Neuronal stem cell (in vitro differentiated cells): ENCODE measurements at regions not wholly inside any gene's neighbourhood (a gene's known extent, or its start where the extent isn't known, plus 50 kb on each side); places are given as distances from the start of the nearest gene placed in this dataset.
"Not testable (repeated sequence)": the region's sequence is repeated elsewhere in the genome, so short reads cannot be mapped to it uniquely, and the experiment has no call there.

Experiments used
- DNase-seq: peaks from one replicate; pipeline ENCODE4 v3.0.0-alpha.2; 2013; ENCODE audit warnings: low spot score
- H2AFZ ChIP-seq: one replicate; pipeline ENCODE4 v1.6.1; 2013; ENCODE audit warnings: mild to moderate bottlenecking, low read length, inconsistent platforms
- H2AK5ac ChIP-seq: 2 replicates; pipeline ENCODE4 v1.6.1; 2013; ENCODE audit warnings: low read depth, mild to moderate bottlenecking, inconsistent platforms, low read length, moderate library complexity, mixed read lengths
- H2BK120ac ChIP-seq: 2 replicates; pipeline ENCODE4 v1.6.1; 2013; ENCODE audit warnings: low read depth, mild to moderate bottlenecking, inconsistent platforms, low read length, moderate library complexity, mixed read lengths
- H2BK12ac ChIP-seq: one replicate; pipeline ENCODE4 v1.6.1; 2013; ENCODE audit warnings: low read length, inconsistent platforms
- H2BK15ac ChIP-seq: 2 replicates; pipeline ENCODE4 v1.6.1; 2013; ENCODE audit warnings: mild to moderate bottlenecking, low read length, inconsistent platforms, mixed read lengths
- H2BK5ac ChIP-seq: one replicate; pipeline ENCODE4 v1.6.1; 2013; ENCODE audit warnings: inconsistent platforms, mild to moderate bottlenecking, low read length, moderate library complexity
- H3K14ac ChIP-seq: one replicate; pipeline ENCODE4 v1.6.1; 2013; ENCODE audit warnings: low read length, inconsistent platforms
- H3K18ac ChIP-seq: 2 replicates; pipeline ENCODE4 v1.6.1; 2013; ENCODE audit warnings: low read length, inconsistent platforms
- H3K23ac ChIP-seq: 2 replicates; pipeline ENCODE4 v1.6.1; 2013; ENCODE audit warnings: low read depth, mild to moderate bottlenecking, mixed read lengths, low read length, inconsistent platforms; ENCODE audit not compliant: poor library complexity
- H3K27ac ChIP-seq: replicated peaks from 3 replicates; pipeline ENCODE4 v1.5.1; 2013; ENCODE audit warnings: low read length, inconsistent platforms
- H3K27me3 ChIP-seq, 3 experiments: 2 replicates each; pipeline ENCODE4 v1.6.1; 2013; ENCODE audit warnings: low read length in 3 of 3, mild to moderate bottlenecking in 2 of 3, inconsistent platforms in 1 of 3, low read depth in 1 of 3, mixed read lengths in 1 of 3, moderate library complexity in 1 of 3; ENCODE audit not compliant: control insufficient read depth in 3 of 3, insufficient read depth in 3 of 3
- H3K36me3 ChIP-seq, 2 donors: replicated peaks in 1 of 2; 2 replicates each; pipeline ENCODE4 v1.6.1; 2013; ENCODE audit warnings: low read length in 2 of 2; ENCODE audit not compliant: control insufficient read depth in 2 of 2, insufficient read depth in 2 of 2
- H3K4ac ChIP-seq: 2 replicates; pipeline ENCODE4 v1.6.1; 2013; ENCODE audit warnings: inconsistent platforms, mild to moderate bottlenecking, low read length, moderate library complexity
- H3K4me1 ChIP-seq, 2 donors: 1 replicate in 1 of 2; 2 replicates in 1 of 2; pipeline ENCODE4 v1.6.1; 2013; ENCODE audit warnings: low read length in 2 of 2, low read depth in 1 of 2; ENCODE audit not compliant: control insufficient read depth in 2 of 2, insufficient read depth in 1 of 2
- H3K4me2 ChIP-seq: one replicate; pipeline ENCODE4 v1.6.1; 2013; ENCODE audit warnings: mild to moderate bottlenecking, low read length, inconsistent platforms; ENCODE audit not compliant: insufficient read depth, poor library complexity, severe bottlenecking
- H3K4me3 ChIP-seq, 2 donors: 2 replicates each; pipeline ENCODE4 v1.5.1; 2013; ENCODE audit warnings: low read length in 2 of 2, mild to moderate bottlenecking in 2 of 2, inconsistent platforms in 1 of 2, moderate library complexity in 1 of 2
- H3K79me1 ChIP-seq: one replicate; pipeline ENCODE4 v1.6.1; 2013; ENCODE audit warnings: low read depth, mild to moderate bottlenecking, inconsistent platforms, low read length, moderate library complexity
- H3K9ac ChIP-seq: one replicate; pipeline ENCODE4 v1.6.1; 2013; ENCODE audit warnings: mild to moderate bottlenecking, low read depth, low read length, inconsistent platforms; ENCODE audit not compliant: poor library complexity
- H3K9me3 ChIP-seq, 2 donors: replicated peaks in 1 of 2; 2 replicates each; pipeline versions ENCODE3 to v1.6.1; 2013; ENCODE audit warnings: low read length in 2 of 2, mild to moderate bottlenecking in 2 of 2, inconsistent platforms in 1 of 2, low read depth in 1 of 2, mixed read lengths in 1 of 2, moderate library complexity in 1 of 2; ENCODE audit not compliant: control insufficient read depth in 2 of 2, insufficient read depth in 1 of 2
- H4K8ac ChIP-seq: one replicate; pipeline ENCODE4 v1.6.1; 2013; ENCODE audit warnings: low read depth, mild to moderate bottlenecking, inconsistent platforms, low read length, moderate library complexity
- H4K91ac ChIP-seq: one replicate; pipeline ENCODE4 v1.6.1; 2013; ENCODE audit warnings: low read length, low read depth, mild to moderate bottlenecking, inconsistent platforms; ENCODE audit not compliant: poor library complexity
- WGBS, 2 donors: extraction: QIAGEN DNeasy Blood & Tissue Kit; methylation state at CpG; one replicate each; pipeline ENCODE4 v1.1.7; 2013; ENCODE audit warnings: missing lambda C conversion rate in 2 of 2, mixed read lengths in 1 of 2; ENCODE audit not compliant: insufficient read length in 2 of 2, insufficient replicate concordance in 1 of 2; ENCODE audit errors: extremely low coverage in 2 of 2; 5-methylcytosine and 5-hydroxymethylcytosine counted together

GRCh38 chr7:86366946-86367345 lies 276.8 kb upstream of the GRM3 start:
- Histone ChIP-seq H3K27me3 (no peaks in the 10 kb centered on the region), H3K23ac (no peak overlapping the region), H3K4me2 (no peak overlapping the region), H2BK120ac (no peak overlapping the region), H2AFZ (peak overlapping the region; percentile 2), H2BK12ac (no peak overlapping the region), H2BK15ac (no peak overlapping the region), H3K27ac (no peak overlapping the region), H2BK5ac (no peak overlapping the region), H3K4me1 (peaks cover 0 to 16% of the 10 kb centered on the region in 2 donors), H3K4ac (no peak overlapping the region), H3K18ac (no peak overlapping the region), H2AK5ac (no peak overlapping the region), H4K91ac (no peak overlapping the region), H3K79me1 (no peaks in the 10 kb centered on the region), H3K14ac (no peak overlapping the region), H3K9me3 (no peaks in the 10 kb centered on the region), H4K8ac (no peak overlapping the region), H3K36me3 (no peaks in the 10 kb centered on the region), H3K4me3 (no peak overlapping the region), H3K9ac (no peak overlapping the region)
- peak; percentile 14 for DNase-seq

- not testable (repeated sequence) for H3K79me1 ChIP-seq, H2AFZ ChIP-seq, H3K4me1 ChIP-seq, H2AK5ac ChIP-seq, H4K8ac ChIP-seq, H2BK15ac ChIP-seq, H2BK12ac ChIP-seq, H2BK120ac ChIP-seq, H3K4ac ChIP-seq, H3K4me2 ChIP-seq, H3K9ac ChIP-seq, DNase-seq, H3K14ac ChIP-seq, H4K91ac ChIP-seq, H3K23ac ChIP-seq, H3K4me3 ChIP-seq, H3K27ac ChIP-seq, H3K27me3 ChIP-seq, H3K18ac ChIP-seq, H2BK5ac ChIP-seq, H3K36me3 ChIP-seq, H3K9me3 ChIP-seq
- WGBS, 2 donors = no CpG with 5 or more reads among the region's 14 CpGs
Observed at GRCh38 chr7:86340407-86340806, 303.3 kb upstream of the GRM3 start.

GRCh38 chr7:86339051-86339450 lies 304.7 kb upstream of the GRM3 start:
- WGBS, 2 donors = no CpG with 5 or more reads among the region's 3 CpGs
- H2BK5ac ChIP-seq = no peak overlapping the region

GRCh38 chr7:86328801-86329433 lies 314.8 kb upstream of the GRM3 start:
- Histone ChIP-seq H3K27me3 (no peaks in the 10 kb centered on the region), H3K9ac (no peak overlapping the region), H3K36me3 (no peaks in the 10 kb centered on the region), H3K4ac (no peak overlapping the region), H2BK120ac (no peak overlapping the region), H4K8ac (no peak overlapping the region), H2BK5ac (no peak overlapping the region), H2BK15ac (no peak overlapping the region), H2BK12ac (no peak overlapping the region), H2AFZ (peak overlapping the region; percentile 8), H3K79me1 (no peaks in the 10 kb centered on the region), H3K27ac (no peak overlapping the region), H3K18ac (no peak overlapping the region), H3K4me3 (no peak overlapping the region), H3K4me1 (peaks cover 0 to 23% of the 10 kb centered on the region in 2 donors), H4K91ac (no peak overlapping the region), H2AK5ac (no peak overlapping the region), H3K23ac (no peak overlapping the region), H3K4me2 (no peak overlapping the region), H3K14ac (no peak overlapping the region), H3K9me3 (peaks cover 0 to 21% of the 10 kb centered on the region in 2 donors)
- WGBS, 2 donors = no CpG with 5 or more reads among the region's 1 CpG
- no peak for DNase-seq

More at GRCh38 chr7:86339051-86339450, 304.7 kb upstream of the GRM3 start:
- H2BK120ac ChIP-seq = no peak overlapping the region
- no peak overlapping the region for H3K14ac ChIP-seq
- no peak overlapping the region for H4K91ac ChIP-seq
- peaks cover 0 to 3% of the 10 kb centered on the region in 2 donors for H3K9me3 ChIP-seq
- no peak overlapping the region for H3K4me3 ChIP-seq
- no peaks in the 10 kb centered on the region for H3K27me3 ChIP-seq
- no peak overlapping the region for H2BK12ac ChIP-seq
- no peaks in the 10 kb centered on the region for H3K79me1 ChIP-seq
- H3K4ac ChIP-seq = no peak overlapping the region
- no peak overlapping the region for H2BK15ac ChIP-seq
- H4K8ac ChIP-seq = no peak overlapping the region
- H3K9ac ChIP-seq = no peak overlapping the region
- no peak overlapping the region for H3K27ac ChIP-seq
- H3K4me2 ChIP-seq = no peak overlapping the region
- no peaks in the 10 kb centered on the region for H3K4me1 ChIP-seq
- no peaks in the 10 kb centered on the region for H3K36me3 ChIP-seq
- H2AK5ac ChIP-seq = no peak overlapping the region
- H3K18ac ChIP-seq = no peak overlapping the region
- H3K23ac ChIP-seq = no peak overlapping the region
- H2AFZ ChIP-seq = peak overlapping the region; percentile 52
- DNase-seq = no peak
